Thyroid gland (tissue), 4 donors: ENCODE measurements at regions not wholly inside any gene's neighbourhood (a gene's known extent, or its start where the extent isn't known, plus 50 kb on each side); places are given as distances from the start of the nearest gene placed in this dataset.

ENCODE experiments used
- DNase-seq, 2 donors: peaks; one replicate each; pipeline ENCODE4 v3.0.0-alpha.2; 2019
- H3K27ac ChIP-seq, 3 donors: fragments of 200-600 bp; sonication (generic); 1 replicate in 2 of 3; 2 replicates in 1 of 3; pipeline ENCODE4 v1.5.1; 2016 to 2019; ENCODE audit warnings: mild to moderate bottlenecking in 1 of 3, moderate library complexity in 1 of 3
- H3K27me3 ChIP-seq: fragments of 200-600 bp; sonication (generic); one replicate; pipeline ENCODE4 v1.5.1; 2019
- H3K36me3 ChIP-seq, 2 donors: fragments of 200-600 bp; sonication (generic); one replicate each; pipeline ENCODE4 v1.5.1; 2016 to 2019
- H3K4me1 ChIP-seq, 2 donors: fragments of 200-600 bp; sonication (generic); one replicate each; pipeline ENCODE4 v1.5.1; 2017 to 2019
- H3K4me3 ChIP-seq, 3 donors: fragments of 200-600 bp; sonication (generic); replicated peaks in 1 of 3; 1 replicate in 2 of 3; 2 replicates in 1 of 3; pipeline ENCODE4 v1.5.1; 2016; ENCODE audit warnings: mild to moderate bottlenecking in 1 of 3
- H3K9me3 ChIP-seq: fragments of 200-600 bp; sonication (generic); one replicate; pipeline ENCODE4 v1.5.1; 2017
- CTCF ChIP-seq, 6 experiments: fragments of 200-600 bp in 3 of 6; fragments of 450-650 bp in 3 of 6; sonication (generic) in 3 of 6; IDR thresholded peaks; one replicate each; pipeline ENCODE4 v1.5.1; 2016 to 2019; ENCODE audit warnings: antibody characterized with exemption in 6 of 6, mild to moderate bottlenecking in 2 of 6, inconsistent platforms in 1 of 6, moderate library complexity in 1 of 6
- POLR2A ChIP-seq, 2 donors: fragments of 450-650 bp; IDR thresholded peaks; one replicate each; pipeline ENCODE4 v1.6.1; 2017; ENCODE audit warnings: antibody characterized with exemption in 2 of 2, mild to moderate bottlenecking in 2 of 2, moderate library complexity in 1 of 2
- WGBS, 2 donors: methylation state at CpG; one replicate each; pipeline ENCODE4 v1.1.5; 2017; 5-methylcytosine and 5-hydroxymethylcytosine counted together
- intact Hi-C: fragments of 100-400 bp; cut with DNase I; formaldehyde crosslinking; loops from one replicate; pipeline ENCODE4 v1.15.1; 2023

DNA sequence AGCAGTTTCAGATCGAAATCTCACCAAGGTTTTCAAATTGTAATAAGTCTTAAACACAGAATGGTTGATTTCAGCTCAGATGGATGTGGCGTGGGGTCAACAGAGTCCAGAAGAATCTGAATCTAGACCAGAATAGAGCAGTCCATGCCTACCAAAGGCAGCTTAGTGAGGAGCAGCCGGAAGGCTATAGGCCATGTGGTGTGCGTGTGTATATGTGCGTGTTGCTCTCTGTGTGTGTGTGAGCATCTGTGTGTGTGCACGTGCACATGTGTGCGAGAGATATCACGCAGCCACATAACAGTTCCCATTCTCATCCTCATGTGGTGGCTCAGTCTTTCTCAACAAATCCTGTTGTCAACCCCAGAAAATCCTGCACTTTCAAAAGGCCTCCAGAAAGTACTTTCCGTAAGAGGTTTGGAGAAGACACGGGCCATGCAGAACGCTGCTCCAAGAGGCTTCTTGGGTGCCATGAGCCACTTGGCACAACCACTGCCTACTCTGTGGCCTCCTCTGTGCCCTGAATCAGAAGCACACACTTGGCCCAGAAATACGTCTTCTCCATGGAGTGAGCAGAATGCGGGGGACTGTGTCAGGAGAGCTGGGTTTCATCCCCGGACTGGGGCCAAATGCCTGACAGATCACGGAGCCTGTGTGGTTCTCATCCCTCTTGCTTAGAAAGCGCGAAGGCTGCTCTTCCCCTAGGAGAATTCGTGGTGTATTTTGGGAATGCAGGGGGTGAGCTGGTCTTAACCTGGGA is 67.3 kb downstream of the ACKR3 start:
- intact Hi-C loops, result no loop called here
- H3K4me1 ChIP-seq, result no peaks in the 10 kb centered on the region
- no peak for TF ChIP-seq CTCF (IDR thresholded peaks at IDR 0.05)
- TF ChIP-seq POLR2A (IDR thresholded peaks at IDR 0.05), result no peak
- H3K4me3 ChIP-seq, result no peak overlapping the region
- DNase-seq, result no peak
- WGBS, 2 donors, result 88 to 89% methylated on average over 18 of the region's 18 CpGs
- no peaks in the 10 kb centered on the region for H3K27me3 ChIP-seq
- H3K9me3 ChIP-seq, result no peaks in the 10 kb centered on the region
- H3K36me3 ChIP-seq, result no peaks in the 10 kb centered on the region
- no peak overlapping the region for H3K27ac ChIP-seq

- no peaks in the 10 kb centered on the region for H3K9me3 ChIP-seq
- WGBS, 2 donors, result 68 to 76% methylated on average over 6 of the region's 6 CpGs
Measured at GRCh38 chr2:236637686-236638569, 68.3 kb downstream of the ACKR3 start.

GRCh38 chr2:236638707-236639106 is 69.1 kb downstream of the ACKR3 start:
- no peak for TF ChIP-seq POLR2A (IDR thresholded peaks at IDR 0.05)
- TF ChIP-seq CTCF (IDR thresholded peaks at IDR 0.05), result no peak
- peaks cover 7 to 10% of the 10 kb centered on the region in 2 donors for H3K4me1 ChIP-seq
- 77 to 78% methylated on average over 7 of the region's 7 CpGs for WGBS, 2 donors
- no peak for DNase-seq
- no peak overlapping the region for H3K4me3 ChIP-seq
- H3K36me3 ChIP-seq, result no peaks in the 10 kb centered on the region
- no peaks in the 10 kb centered on the region for H3K9me3 ChIP-seq
- intact Hi-C loops, result no loop called here
- no peak overlapping the region for H3K27ac ChIP-seq
- H3K27me3 ChIP-seq, result no peaks in the 10 kb centered on the region

More at GRCh38 chr2:236637686-236638569, 68.3 kb downstream of the ACKR3 start:
- intact Hi-C loops, result no loop called here
- DNase-seq, result no peak
- Histone ChIP-seq H3K27me3 (no peaks in the 10 kb centered on the region), H3K4me1 (peaks cover 4 to 5% of the 10 kb centered on the region in 2 donors), H3K27ac (no peak overlapping the region), H3K4me3 (no peak overlapping the region), H3K36me3 (no peaks in the 10 kb centered on the region)
- TF ChIP-seq POLR2A (IDR thresholded peaks at IDR 0.05) (no peak), CTCF (IDR thresholded peaks at IDR 0.05) (no peak)

- 86 to 87% methylated on average over 7 of the region's 7 CpGs for WGBS, 2 donors
- Histone ChIP-seq H3K9me3 (no peaks in the 10 kb centered on the region), H3K4me1 (peaks cover 7 to 10% of the 10 kb centered on the region in 2 donors), H3K27ac (no peak overlapping the region), H3K27me3 (no peaks in the 10 kb centered on the region), H3K36me3 (no peaks in the 10 kb centered on the region), H3K4me3 (no peak overlapping the region)
- intact Hi-C loops, result no loop called here
- TF ChIP-seq POLR2A (IDR thresholded peaks at IDR 0.05), result no peak
- no peak for TF ChIP-seq CTCF (IDR thresholded peaks at IDR 0.05)
- no peak for DNase-seq
Measured at GRCh38 chr2:236639461-236640235, 70.0 kb downstream of the ACKR3 start.
